C1 segment of cervical spinal cord (tissue), 14 donors: ENCODE measurements at regions not wholly inside any gene's neighbourhood (a gene's known extent, or its start where the extent isn't known, plus 50 kb on each side); places are given as distances from the start of the nearest gene placed in this dataset.

Experiments
- DNase-seq, 14 donors: peaks; one replicate each; lab custom pipeline; 2025; lab: John Stamatoyannopoulos, UW

GRCh38 chr10:123526356-123527064 is 139.6 kb upstream of the GPR26 start:
- no peak for DNase-seq

DNA sequence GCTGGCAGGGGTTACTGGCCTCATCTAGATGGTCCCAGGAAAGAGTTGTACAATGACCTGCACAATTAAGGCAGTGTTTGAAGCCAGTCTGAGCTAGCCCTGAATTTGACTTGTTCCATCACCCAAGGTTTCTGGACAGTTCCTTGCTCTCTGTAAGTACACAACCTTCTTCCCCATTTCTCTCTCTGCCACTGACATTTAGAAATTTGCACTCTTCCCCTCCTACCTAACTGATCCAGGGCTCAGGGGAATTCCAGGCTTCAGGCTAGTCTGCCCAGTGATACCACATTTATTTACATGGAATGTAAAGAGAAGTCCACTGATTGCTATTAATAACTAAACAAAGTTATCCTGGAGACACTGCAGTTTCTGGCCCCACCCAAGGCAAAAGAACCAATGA is 139.0 kb upstream of the GPR26 start:
- no peak for DNase-seq

GRCh38 chr10:123529146-123529760 is 136.9 kb upstream of the GPR26 start:
- no peak for DNase-seq

- DNase-seq = peak in 1 of 14 donors; percentile 2
Measured at GRCh38 chr10:123530166-123530870, 135.8 kb upstream of the GPR26 start.

- DNase-seq = no peak
Measured at GRCh38 chr10:123535386-123535785, 130.8 kb upstream of the GPR26 start.

- no peak for DNase-seq
Measured at GRCh38 chr10:123536176-123536845, 129.8 kb upstream of the GPR26 start.

GRCh38 chr10:123537188-123537961 is 128.8 kb upstream of the GPR26 start:
- DNase-seq = no peak

GRCh38 chr10:123538401-123539320 is 127.5 kb upstream of the GPR26 start:
- DNase-seq = no peak

DNA sequence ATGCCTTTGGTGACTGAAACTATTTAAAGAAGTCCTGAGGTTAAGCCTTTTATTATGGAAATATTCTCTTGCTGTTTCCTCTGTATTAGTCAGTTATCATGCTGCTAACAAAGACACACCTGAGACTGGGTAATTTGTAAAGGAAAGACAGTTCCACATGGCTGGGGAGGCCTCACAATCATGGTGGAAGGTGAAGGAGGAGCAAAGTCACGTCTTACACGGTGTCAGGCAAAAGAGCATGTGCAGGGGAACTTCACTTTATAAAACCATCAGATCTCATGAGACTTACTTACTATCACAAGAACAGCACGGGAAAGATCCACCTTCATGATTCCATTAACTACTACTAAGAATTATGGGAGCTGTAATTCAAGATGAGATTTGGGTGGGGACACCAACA is 121.2 kb upstream of the GPR26 start:
- DNase-seq = no peak

- no peak for DNase-seq
Measured at GRCh38 chr10:123548770-123549169, 117.4 kb upstream of the GPR26 start.

GRCh38 chr10:123549761-123550454 is 116.2 kb upstream of the GPR26 start:
- no peak for DNase-seq

DNA sequence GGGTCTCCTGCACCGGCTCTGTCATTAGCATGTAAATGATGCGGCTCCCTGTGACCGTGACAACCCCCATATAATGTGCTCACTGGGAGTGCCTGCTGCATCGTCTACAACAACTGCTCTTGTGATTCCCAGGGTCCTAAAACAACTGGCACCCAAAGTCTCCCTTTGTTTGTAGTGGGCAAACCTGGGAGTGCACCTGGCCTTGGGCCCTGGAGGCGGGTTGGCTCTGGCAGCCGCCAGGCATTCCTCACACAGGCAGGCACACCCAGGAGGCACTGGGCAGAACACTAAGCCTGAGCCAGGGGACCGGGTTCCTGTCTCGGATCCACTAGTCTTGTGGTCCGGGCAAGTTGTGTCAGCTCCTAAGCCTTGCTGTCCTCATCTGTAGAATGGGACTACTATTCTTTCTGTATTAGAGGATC is 115.5 kb upstream of the GPR26 start:
- no peak for DNase-seq

- DNase-seq = no peak
Measured at GRCh38 chr10:123551259-123551658, 114.9 kb upstream of the GPR26 start.

DNA sequence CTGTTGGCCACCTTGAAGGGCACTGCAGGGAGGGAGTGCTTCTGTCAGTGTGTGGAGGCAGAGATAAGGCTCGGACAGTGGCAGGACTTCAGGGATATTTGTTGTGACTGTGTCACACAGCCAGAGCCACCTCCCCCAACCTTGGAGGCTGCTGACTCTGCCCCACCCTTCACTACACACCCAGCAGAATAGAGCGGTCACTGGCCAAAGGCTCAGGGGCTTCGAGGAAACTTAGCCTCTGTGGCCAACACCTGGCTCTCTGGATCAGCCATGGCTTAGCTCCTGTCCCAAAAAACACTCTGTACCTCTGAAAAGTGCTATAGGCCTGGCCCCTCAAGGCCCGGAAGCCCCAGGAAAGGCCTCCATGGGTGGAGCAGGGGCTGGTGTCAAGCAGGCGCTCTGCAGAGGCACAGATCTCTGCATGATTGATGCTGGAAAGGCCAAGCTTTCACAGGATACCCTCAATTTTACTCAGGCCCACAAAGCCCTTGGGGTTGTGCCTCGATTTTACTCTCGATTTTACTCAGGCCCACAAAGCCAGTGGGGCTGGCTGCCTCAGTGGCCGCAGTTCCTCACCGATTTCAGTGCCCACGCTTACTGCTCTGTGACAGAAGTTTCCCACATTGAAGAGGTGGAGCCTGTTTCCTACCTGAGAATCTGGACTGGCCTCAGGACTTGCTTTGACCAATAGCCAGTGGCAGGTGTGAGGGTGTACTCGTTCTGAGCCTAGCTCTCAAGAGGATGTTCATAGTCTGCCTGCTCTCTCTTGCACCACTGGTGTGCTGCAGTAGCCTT is 113.2 kb upstream of the GPR26 start:
- no peak for DNase-seq

DNA sequence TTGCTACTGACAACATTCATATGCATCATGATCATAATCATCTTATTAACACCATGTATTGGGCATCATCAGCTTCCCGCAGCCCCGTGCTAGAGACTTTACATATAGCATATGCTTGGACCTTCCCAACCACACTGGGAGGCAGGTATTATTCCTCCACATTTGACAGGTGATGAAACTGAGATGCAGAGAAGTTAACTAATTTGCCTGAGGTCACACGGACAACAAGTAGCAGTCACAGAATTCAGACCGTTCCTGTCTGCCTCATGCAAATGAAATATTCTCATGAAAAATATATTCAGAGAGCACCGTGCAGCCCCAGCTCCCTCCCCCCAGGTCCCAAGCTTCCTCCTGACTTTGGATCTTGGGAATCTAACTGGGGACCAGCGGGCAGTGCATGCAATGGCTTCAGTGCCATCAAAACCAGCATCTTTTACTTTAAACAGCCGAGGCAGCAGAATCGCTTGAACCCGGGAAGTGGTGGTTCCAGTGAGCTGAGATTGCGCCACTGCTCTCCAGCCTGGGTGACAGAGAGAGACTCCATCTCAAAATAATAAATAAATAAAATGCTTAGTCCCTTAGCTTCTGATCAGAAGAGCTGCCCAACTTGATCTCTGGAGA is 112.2 kb upstream of the GPR26 start:
- no peak for DNase-seq

- DNase-seq = no peak
Measured at GRCh38 chr10:123554656-123555055, 111.5 kb upstream of the GPR26 start.

DNA sequence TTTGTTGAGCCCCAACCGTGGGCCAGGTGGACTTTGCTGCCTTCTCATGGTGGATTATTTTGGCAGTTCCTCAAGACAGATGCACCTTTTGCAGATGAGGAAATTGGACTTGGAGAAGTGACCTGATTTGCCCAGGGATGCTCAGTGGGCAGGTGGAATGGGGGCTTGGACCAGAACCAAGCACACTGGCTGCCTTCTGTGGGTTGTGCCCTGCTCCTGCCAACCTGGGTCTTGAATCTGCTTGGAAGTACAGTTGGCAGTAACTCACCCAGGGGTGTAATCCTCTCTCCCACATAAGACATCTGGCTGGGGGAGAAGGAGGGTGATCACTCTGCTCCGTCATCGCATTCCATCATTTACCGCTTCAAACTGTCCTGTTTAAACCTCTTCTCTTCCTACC is 110.5 kb upstream of the GPR26 start:
- DNase-seq = no peak

DNA sequence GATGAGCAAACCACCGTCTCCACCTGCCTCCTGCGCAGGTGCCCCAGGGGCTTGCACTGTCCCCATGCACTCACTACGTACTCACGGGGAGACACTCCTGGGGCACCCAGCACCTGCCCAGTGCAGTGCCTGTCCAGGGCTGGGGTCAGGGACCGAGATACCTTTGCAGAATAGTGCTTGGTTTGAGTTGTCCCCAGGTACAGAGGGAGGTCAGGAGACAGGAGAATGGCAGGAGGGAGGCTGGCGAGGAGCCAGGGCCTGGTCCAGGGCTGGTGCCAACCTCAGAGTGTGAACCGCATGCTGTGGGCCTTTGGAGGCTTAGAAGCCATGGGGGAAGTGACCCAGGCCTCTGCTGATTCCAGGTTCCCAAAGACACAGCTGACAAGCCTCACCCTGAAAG is 110.1 kb upstream of the GPR26 start:
- no peak for DNase-seq

GRCh38 chr10:123556736-123557135 is 109.4 kb upstream of the GPR26 start:
- DNase-seq = no peak
